Trophoblast cell (in vitro differentiated cells and primary cell): ENCODE measurements at regions not wholly inside any gene's neighbourhood (a gene's known extent, or its start where the extent isn't known, plus 50 kb on each side); places are given as distances from the start of the nearest gene placed in this dataset.

Experiments
- DNase-seq, 2 donors: peaks; one replicate each; pipeline ENCODE4 v3.0.0-alpha.2; 2016
- H2AFZ ChIP-seq: 2 replicates; pipeline ENCODE4 v1.6.1; 2013; ENCODE audit warnings: low read length, moderate library complexity, mild to moderate bottlenecking; ENCODE audit not compliant: insufficient read depth, poor library complexity
- H2AK5ac ChIP-seq: 2 replicates; pipeline ENCODE4 v1.6.1; 2013; ENCODE audit warnings: mild to moderate bottlenecking, low read length
- H2BK120ac ChIP-seq: 2 replicates; pipeline ENCODE4 v1.6.1; 2013; ENCODE audit warnings: low read length, mild to moderate bottlenecking, moderate library complexity; ENCODE audit not compliant: insufficient read depth, poor library complexity
- H2BK12ac ChIP-seq: 2 replicates; pipeline ENCODE4 v1.6.1; 2013; ENCODE audit warnings: mild to moderate bottlenecking, low read length, moderate library complexity
- H2BK5ac ChIP-seq: 2 replicates; pipeline ENCODE4 v1.6.1; 2013; ENCODE audit warnings: low read length, low read depth, moderate library complexity, mild to moderate bottlenecking; ENCODE audit not compliant: poor library complexity
- H3K14ac ChIP-seq: 2 replicates; pipeline ENCODE4 v1.6.1; 2013; ENCODE audit warnings: mild to moderate bottlenecking, low read length
- H3K18ac ChIP-seq: 2 replicates; pipeline ENCODE4 v1.6.1; 2013; ENCODE audit warnings: mild to moderate bottlenecking, low read length
- H3K23ac ChIP-seq: 2 replicates; pipeline ENCODE4 v1.6.1; 2013; ENCODE audit warnings: low read length
- H3K27ac ChIP-seq: 2 replicates; pipeline ENCODE4 v1.5.1; 2013; ENCODE audit warnings: low read depth, mild to moderate bottlenecking, inconsistent platforms, low read length, moderate library complexity
- H3K27me3 ChIP-seq: 2 replicates; pipeline ENCODE4 v1.6.1; 2013; ENCODE audit warnings: inconsistent platforms, mild to moderate bottlenecking, low read length, moderate library complexity; ENCODE audit not compliant: insufficient read depth
- H3K36me3 ChIP-seq, 2 experiments: 1 replicate in 1 of 2; 2 replicates in 1 of 2; pipeline ENCODE4 v1.6.1; 2013; ENCODE audit warnings: low read length in 2 of 2, mild to moderate bottlenecking in 2 of 2, moderate library complexity in 1 of 2; ENCODE audit not compliant: insufficient read depth in 2 of 2, control insufficient read depth in 1 of 2
- H3K4ac ChIP-seq: 2 replicates; pipeline ENCODE4 v1.6.1; 2013; ENCODE audit warnings: low read depth, mild to moderate bottlenecking, low read length, moderate library complexity
- H3K4me1 ChIP-seq, 2 experiments: 1 replicate in 1 of 2; 2 replicates in 1 of 2; pipeline ENCODE4 v1.6.1; 2013; ENCODE audit warnings: low read length in 2 of 2, mild to moderate bottlenecking in 2 of 2, moderate library complexity in 1 of 2; ENCODE audit not compliant: insufficient read depth in 2 of 2, control insufficient read depth in 1 of 2
- H3K4me2 ChIP-seq: 2 replicates; pipeline ENCODE4 v1.6.1; 2013; ENCODE audit warnings: inconsistent platforms, mild to moderate bottlenecking, low read length, moderate library complexity
- H3K4me3 ChIP-seq: 2 replicates; pipeline ENCODE4 v1.5.1; 2013; ENCODE audit warnings: mild to moderate bottlenecking, low read depth, low read length, inconsistent platforms
- H3K79me1 ChIP-seq: one replicate; pipeline ENCODE4 v1.6.1; 2013; ENCODE audit warnings: low read length
- H3K79me2 ChIP-seq: 2 replicates; pipeline ENCODE4 v1.6.1; 2013; ENCODE audit warnings: low read length, mild to moderate bottlenecking; ENCODE audit not compliant: control insufficient read depth, insufficient read depth, poor library complexity
- H3K9ac ChIP-seq: 2 replicates; pipeline ENCODE4 v1.6.1; 2013; ENCODE audit warnings: mild to moderate bottlenecking, low read length
- H3K9me3 ChIP-seq: 2 replicates; pipeline ENCODE4 v1.6.1; 2013; ENCODE audit warnings: low read depth, mild to moderate bottlenecking, control low read depth, inconsistent platforms, low read length; ENCODE audit not compliant: insufficient read depth
- H4K12ac ChIP-seq: 2 replicates; pipeline ENCODE4 v1.6.1; 2013; ENCODE audit warnings: low read depth, mild to moderate bottlenecking, low read length, moderate library complexity
- H4K8ac ChIP-seq: 2 replicates; pipeline ENCODE4 v1.6.1; 2013; ENCODE audit warnings: low read depth, mild to moderate bottlenecking, low read length, moderate library complexity
- H4K91ac ChIP-seq: one replicate; pipeline ENCODE4 v1.6.1; 2013; ENCODE audit warnings: low read depth, mild to moderate bottlenecking, low read length, moderate library complexity
- WGBS: extraction: QIAGEN DNeasy Blood & Tissue Kit; methylation state at CpG from one replicate; pipeline ENCODE4 v1.1.7; 2013; ENCODE audit warnings: missing lambda C conversion rate; ENCODE audit not compliant: insufficient read length, insufficient coverage; ENCODE audit errors: extremely low coverage; 5-methylcytosine and 5-hydroxymethylcytosine counted together

DNA sequence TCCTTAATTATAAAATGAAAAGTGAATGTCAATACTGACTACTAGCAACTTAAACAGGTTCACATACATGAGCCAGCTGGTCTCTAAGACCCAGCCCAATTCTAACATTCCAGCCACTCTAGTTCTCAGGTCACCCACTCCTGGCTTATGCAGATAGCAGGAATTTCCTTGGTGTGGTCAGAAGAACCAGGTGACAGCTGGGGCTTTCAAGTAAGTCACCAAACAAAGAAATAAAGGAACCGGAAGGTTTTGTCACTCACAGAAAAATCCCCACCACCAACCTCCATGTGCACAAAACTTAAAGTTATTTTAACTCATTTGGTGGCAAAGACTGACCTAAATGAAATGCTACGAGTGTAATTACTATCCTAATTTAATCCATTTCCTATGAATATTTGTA is 129.6 kb upstream of the CDKN3 start:
- H3K23ac ChIP-seq: no peak overlapping the region
- no peaks in the 10 kb centered on the region for H3K79me2 ChIP-seq
- H2BK12ac ChIP-seq: no peak overlapping the region
- H2AFZ ChIP-seq: no peak overlapping the region
- H3K18ac ChIP-seq: no peak overlapping the region
- H3K14ac ChIP-seq: no peak overlapping the region
- H3K4me2 ChIP-seq: no peak overlapping the region
- DNase-seq: no peak
- H3K27me3 ChIP-seq: no peaks in the 10 kb centered on the region
- H3K4me3 ChIP-seq: no peak overlapping the region
- no peak overlapping the region for H2BK120ac ChIP-seq
- no peaks in the 10 kb centered on the region for H3K4me1 ChIP-seq
- H4K8ac ChIP-seq: no peak overlapping the region
- no peak overlapping the region for H3K9ac ChIP-seq
- no peaks in the 10 kb centered on the region for H3K79me1 ChIP-seq
- no peaks in the 10 kb centered on the region for H3K9me3 ChIP-seq
- no peak overlapping the region for H3K4ac ChIP-seq
- no peak overlapping the region for H4K12ac ChIP-seq
- no peaks in the 10 kb centered on the region for H3K36me3 ChIP-seq
- H4K91ac ChIP-seq: no peak overlapping the region
- H3K27ac ChIP-seq: no peak overlapping the region
- H2BK5ac ChIP-seq: no peak overlapping the region
- WGBS: no CpG with 5 or more reads among the region's 2 CpGs
- H2AK5ac ChIP-seq: no peak overlapping the region

DNA sequence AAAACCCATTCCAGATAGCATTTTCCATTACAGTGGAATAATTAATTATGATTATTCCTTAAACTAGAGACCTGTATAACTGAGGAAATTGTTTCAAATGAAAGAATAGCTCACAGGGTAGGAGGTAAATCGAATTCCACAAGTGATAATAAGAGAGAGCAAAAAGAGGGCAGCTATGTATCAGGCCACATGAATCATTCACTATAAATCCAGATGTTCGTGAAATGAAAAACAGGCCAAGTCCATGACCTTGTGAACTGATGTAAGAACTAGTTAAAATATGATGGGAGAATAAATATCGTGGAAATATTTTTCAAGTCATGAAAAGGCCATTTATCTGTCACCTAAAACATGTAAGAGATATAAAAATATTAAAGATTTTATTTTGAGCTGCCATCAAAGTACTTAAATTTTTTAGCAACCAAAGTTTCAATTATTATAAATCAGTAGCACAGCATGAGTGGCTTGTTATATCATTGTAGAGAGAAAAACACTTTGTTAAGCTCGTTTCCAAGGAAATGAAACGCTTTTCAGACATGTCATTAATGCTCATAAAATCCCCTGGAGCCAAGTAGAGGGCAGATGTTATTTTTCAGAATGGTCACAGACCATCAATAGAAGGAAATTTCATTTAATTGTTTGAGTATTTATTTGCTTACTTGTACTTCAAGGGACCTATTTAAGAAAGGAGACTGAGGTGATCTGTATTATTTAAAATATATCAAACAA is 120.6 kb upstream of the CDKN3 start:
- H3K27me3 ChIP-seq: no peaks in the 10 kb centered on the region
- H3K9me3 ChIP-seq: no peaks in the 10 kb centered on the region
- H3K14ac ChIP-seq: no peak overlapping the region
- H4K91ac ChIP-seq: no peak overlapping the region
- H2BK120ac ChIP-seq: no peak overlapping the region
- H3K4ac ChIP-seq: no peak overlapping the region
- H3K4me3 ChIP-seq: no peak overlapping the region
- no peak for DNase-seq
- WGBS: no CpG with 5 or more reads among the region's 5 CpGs
- no peak overlapping the region for H4K8ac ChIP-seq
- H3K4me1 ChIP-seq: no peaks in the 10 kb centered on the region
- no peak overlapping the region for H3K4me2 ChIP-seq
- no peak overlapping the region for H3K23ac ChIP-seq
- no peak overlapping the region for H3K18ac ChIP-seq
- H2BK12ac ChIP-seq: no peak overlapping the region
- no peak overlapping the region for H3K27ac ChIP-seq
- no peak overlapping the region for H2AFZ ChIP-seq
- H3K9ac ChIP-seq: no peak overlapping the region
- H3K36me3 ChIP-seq: no peaks in the 10 kb centered on the region
- H4K12ac ChIP-seq: no peak overlapping the region
- no peak overlapping the region for H2AK5ac ChIP-seq
- no peaks in the 10 kb centered on the region for H3K79me1 ChIP-seq
- H2BK5ac ChIP-seq: no peak overlapping the region
- no peaks in the 10 kb centered on the region for H3K79me2 ChIP-seq

DNA sequence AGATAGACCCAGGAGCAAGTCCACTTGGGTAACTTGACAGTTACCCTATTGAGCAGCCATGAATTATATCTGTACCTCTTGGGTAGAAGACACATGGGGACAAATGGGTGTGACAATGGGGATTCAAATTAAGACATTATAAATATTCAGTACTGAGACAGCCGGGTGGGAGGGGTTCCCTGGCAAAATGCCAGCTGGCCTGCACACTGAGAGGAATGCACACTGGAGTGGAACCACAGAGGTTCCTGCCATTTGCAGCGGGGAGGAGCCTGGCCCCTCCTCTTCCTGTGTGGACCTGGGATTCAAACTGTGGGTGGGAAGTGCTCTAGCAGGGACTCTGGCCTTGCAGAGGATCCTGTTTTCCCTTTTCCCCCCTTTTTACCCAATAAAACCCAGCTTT is 118.7 kb upstream of the CDKN3 start:
- H4K8ac ChIP-seq: no peak overlapping the region
- H2BK12ac ChIP-seq: no peak overlapping the region
- H3K27me3 ChIP-seq: no peaks in the 10 kb centered on the region
- H3K4me2 ChIP-seq: no peak overlapping the region
- no peak overlapping the region for H2BK120ac ChIP-seq
- no peak overlapping the region for H2AFZ ChIP-seq
- H3K79me2 ChIP-seq: no peaks in the 10 kb centered on the region
- no peak overlapping the region for H3K4ac ChIP-seq
- no peaks in the 10 kb centered on the region for H3K4me1 ChIP-seq
- no peak overlapping the region for H3K4me3 ChIP-seq
- no peaks in the 10 kb centered on the region for H3K79me1 ChIP-seq
- no peak overlapping the region for H4K12ac ChIP-seq
- DNase-seq: no peak
- no peak overlapping the region for H3K27ac ChIP-seq
- H3K36me3 ChIP-seq: no peaks in the 10 kb centered on the region
- peaks cover 8% of the 10 kb centered on the region for H3K9me3 ChIP-seq
- H4K91ac ChIP-seq: no peak overlapping the region
- no peak overlapping the region for H3K23ac ChIP-seq
- no peak overlapping the region for H3K9ac ChIP-seq
- H3K14ac ChIP-seq: no peak overlapping the region
- WGBS: no CpG with 5 or more reads among the region's 2 CpGs
- H3K18ac ChIP-seq: no peak overlapping the region
- no peak overlapping the region for H2AK5ac ChIP-seq
- H2BK5ac ChIP-seq: no peak overlapping the region

DNA sequence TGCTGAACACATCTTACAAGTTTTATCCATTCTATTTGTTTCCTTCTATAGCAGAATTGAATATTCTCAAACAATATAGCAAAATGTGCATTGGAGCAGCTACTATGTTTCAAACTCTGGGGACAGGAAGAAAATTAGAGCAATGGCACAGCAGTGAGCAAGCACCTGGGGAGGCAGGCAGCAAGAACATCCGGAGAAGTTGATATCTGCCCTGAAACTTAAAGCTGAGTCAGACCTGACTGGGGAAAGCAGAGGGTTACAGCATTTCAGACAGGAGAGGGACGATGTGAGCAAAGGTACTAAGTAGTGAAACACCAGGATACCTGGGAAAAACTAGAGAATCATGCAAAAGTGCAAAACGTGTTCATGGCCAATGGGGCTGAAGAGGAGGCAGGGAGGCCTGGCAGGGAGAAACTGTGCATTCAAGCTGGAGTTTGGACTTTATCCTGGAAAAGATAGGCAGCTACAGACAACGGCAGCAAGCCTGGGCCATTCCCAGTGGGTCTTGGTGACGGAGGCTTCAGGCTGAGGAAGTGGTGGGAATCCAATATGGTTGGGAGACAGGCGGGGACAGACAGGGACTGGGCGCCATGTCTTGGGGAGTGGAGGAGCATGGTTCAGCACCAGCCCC is 118.0 kb upstream of the CDKN3 start:
- H3K79me1 ChIP-seq: no peaks in the 10 kb centered on the region
- H2BK5ac ChIP-seq: no peak overlapping the region
- H3K14ac ChIP-seq: no peak overlapping the region
- no peak overlapping the region for H3K4ac ChIP-seq
- H3K4me2 ChIP-seq: no peak overlapping the region
- H3K9ac ChIP-seq: no peak overlapping the region
- no peak overlapping the region for H4K12ac ChIP-seq
- no peak overlapping the region for H4K91ac ChIP-seq
- H2AK5ac ChIP-seq: no peak overlapping the region
- H2AFZ ChIP-seq: no peak overlapping the region
- H2BK12ac ChIP-seq: no peak overlapping the region
- no peaks in the 10 kb centered on the region for H3K79me2 ChIP-seq
- no peak overlapping the region for H3K4me3 ChIP-seq
- no CpG with 5 or more reads among the region's 7 CpGs for WGBS
- peaks cover 8% of the 10 kb centered on the region for H3K9me3 ChIP-seq
- no peaks in the 10 kb centered on the region for H3K36me3 ChIP-seq
- no peaks in the 10 kb centered on the region for H3K4me1 ChIP-seq
- H4K8ac ChIP-seq: no peak overlapping the region
- H3K27ac ChIP-seq: no peak overlapping the region
- no peak overlapping the region for H3K23ac ChIP-seq
- H3K27me3 ChIP-seq: no peaks in the 10 kb centered on the region
- no peak for DNase-seq
- no peak overlapping the region for H2BK120ac ChIP-seq
- H3K18ac ChIP-seq: no peak overlapping the region
